NCI-H187 (cell line): ENCODE measurements at regions not wholly inside any gene's neighbourhood (a gene's known extent, or its start where the extent isn't known, plus 50 kb on each side); places are given as distances from the start of the nearest gene placed in this dataset.

Experiments used
- DNase-seq, 2 experiments: peaks; one replicate each; lab custom pipeline; 2025; lab: John Stamatoyannopoulos, UW

GRCh38 chr7:131186816-131187215 lies 140.9 kb upstream of the MKLN1 start:
- DNase-seq: no peak

DNA sequence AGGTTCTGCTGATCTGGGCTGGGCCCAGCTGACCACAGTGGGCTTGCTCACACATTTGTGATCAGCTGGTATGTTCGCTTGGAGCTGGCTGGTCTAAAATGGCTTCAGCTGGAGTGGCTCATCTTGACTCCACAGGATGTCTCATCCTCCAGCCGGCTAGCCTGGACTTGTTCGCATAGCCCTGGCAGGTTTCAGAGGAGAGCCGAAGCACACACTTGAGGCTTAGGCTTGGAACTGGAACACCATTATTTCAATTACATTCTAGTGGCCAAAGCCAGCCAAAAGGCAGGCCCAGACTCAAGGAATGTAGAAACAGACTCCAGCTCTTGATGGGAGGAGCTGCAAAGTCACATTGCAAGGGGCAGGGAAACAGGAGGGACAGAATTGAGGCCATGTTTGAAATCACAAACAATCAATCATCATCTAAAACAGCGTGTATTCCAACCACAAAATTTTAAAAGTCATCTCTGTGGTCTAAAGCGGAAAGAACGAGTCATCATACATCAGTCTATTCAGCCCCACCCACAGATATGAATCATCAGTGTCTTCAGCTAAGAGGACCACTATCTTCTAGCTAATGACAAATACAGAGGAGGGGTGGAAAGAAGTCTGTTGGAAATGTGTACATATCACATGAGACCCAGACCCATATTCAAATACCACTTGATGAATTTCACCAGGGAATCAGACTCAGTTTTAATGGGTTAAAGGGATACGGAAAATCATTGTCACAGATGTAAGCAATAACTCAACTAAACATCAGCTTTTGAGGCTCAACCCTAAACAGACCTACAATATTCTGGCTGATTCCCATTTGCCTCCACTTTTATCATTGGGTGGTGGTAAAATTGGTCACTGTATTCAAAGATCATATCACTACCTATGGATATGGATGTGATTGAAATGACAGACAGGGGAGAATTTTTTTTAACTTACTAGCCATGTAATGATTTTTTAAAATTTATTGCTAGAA lies 139.0 kb upstream of the MKLN1 start:
- peak; percentile 19 to 48 for DNase-seq

DNA sequence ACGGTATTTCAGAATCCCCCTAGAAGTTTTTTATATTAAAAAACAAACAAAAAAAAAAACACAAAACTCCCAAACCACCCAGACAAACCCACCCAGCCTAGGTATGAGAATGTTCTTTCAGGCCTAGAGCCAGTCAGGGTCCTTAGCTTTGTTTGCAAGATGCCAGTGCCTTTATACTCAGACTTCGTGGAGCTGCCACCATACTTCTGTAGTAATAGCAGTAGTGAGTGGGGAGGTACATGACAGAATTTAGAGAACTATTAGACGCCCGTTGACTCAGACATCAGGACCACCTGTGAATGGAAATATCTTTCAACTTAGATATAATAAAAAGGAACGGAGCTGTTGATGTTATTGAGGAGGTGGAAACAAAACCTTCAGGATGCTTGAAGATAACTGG lies 138.2 kb upstream of the MKLN1 start:
- no peak for DNase-seq

DNA sequence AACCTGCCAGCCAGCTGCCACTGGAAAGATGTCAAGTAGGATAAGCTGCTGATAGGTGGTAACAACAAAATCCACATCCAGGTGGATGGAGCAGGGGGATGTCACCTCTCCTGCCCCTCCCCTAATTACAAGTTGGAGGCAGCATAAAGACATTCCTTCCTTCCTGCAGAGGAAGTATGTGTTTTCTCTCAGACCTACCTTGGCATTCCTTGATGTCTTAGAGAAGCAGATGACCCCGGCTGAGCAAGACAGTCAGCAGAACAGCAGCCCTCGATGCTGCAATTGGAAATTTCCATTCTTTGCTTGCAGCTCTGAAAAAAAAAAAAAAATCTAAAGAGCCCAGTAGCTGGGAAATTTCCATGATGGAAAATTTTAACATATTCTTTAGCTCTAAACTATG lies 137.5 kb upstream of the MKLN1 start:
- DNase-seq: no peak

- DNase-seq: no peak
These were observed 137.1 kb upstream of the MKLN1 start for GRCh38 chr7:131190581-131190980.

DNA sequence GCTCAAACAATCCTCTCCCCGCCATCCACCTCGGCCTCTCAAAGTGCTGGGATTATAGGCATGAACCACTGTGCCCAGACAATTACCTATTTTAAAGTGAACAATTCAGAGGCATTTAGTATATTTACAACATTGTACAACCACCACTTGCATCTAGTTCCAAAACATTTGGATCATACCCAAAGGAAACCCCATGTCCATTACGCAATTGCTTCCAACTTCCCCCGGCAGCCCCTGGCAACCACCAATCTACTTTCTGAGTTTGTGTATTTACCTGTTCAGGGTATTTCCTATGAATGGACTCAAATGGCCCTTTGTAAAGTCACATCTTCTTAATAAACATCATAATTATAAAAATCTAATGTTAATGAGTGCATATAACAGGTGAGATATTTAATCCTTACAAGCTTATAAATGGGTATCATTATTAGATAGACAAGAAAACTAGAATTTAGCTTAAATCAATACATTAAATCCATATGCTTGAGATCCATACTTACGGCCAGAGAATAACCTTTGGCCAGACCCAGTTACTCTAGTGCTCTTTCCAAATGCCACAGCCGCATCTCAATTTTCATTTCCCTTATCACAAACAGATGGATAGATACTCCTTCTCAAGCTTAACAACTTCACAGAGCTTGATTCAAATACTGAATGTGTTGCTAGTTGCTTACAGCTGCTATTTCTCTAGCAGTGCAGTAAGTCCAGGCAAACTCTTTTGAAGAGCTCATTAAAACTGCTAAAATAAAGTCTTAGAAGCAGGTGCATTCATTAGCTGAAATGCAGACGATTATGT lies 133.4 kb upstream of the MKLN1 start:
- DNase-seq: no peak

DNA sequence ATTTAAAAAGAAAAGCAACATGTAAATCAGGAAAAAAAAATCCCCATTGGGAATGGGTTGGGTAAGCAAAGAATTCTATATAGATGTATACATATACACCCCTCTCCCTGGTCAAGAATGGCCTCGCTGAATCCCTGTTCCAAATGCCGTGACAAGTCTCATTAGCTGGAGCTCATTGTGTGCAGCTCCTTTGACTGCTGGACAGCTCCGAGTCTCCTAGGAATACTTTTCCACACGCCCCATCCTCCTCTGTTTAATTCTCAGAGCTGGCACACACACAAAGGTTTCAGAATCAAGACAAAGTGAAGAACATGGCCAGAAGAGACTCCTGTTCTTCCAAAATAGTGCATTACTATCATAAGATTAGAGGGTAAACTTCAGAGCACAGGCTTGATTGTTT lies 130.9 kb upstream of the MKLN1 start:
- DNase-seq: peak in 1 of 2 experiments; percentile 30

DNA sequence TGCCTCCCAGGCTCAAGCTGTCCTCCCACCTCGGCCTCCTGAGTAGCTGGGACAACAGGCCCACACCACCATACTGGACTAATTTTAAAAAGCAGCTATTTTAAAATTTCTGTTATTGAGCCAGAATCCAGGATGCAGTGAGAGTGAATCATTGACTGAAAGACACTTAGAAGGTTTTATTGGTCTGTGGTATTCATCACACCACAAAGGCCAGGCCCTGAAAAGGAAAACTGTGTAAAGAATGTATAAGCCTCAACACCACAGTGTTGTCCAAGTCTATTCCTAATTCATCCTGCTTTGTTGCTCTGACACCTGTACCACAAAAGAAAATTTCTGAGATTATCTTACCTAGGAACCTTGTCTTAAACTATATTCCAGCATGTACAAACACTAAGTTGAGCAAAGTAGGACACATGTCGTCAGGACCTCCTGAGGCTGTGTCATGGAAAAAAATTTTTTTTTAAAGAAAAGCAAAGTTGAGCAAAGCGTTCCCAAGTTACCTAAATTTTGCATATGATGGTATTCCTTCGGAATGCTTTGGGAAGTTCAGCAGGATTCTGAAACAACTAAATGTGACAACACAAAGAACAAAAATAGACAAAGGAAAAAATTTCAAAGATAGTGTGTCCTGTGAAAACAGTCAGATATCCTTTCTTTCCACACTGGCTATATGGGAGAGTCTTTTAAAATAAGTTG lies 129.6 kb upstream of the MKLN1 start:
- DNase-seq: no peak

- DNase-seq: no peak
These were observed 125.2 kb upstream of the MKLN1 start for GRCh38 chr7:131202451-131202850.

- DNase-seq: no peak
These were observed 124.2 kb upstream of the MKLN1 start for GRCh38 chr7:131203291-131203976.

DNA sequence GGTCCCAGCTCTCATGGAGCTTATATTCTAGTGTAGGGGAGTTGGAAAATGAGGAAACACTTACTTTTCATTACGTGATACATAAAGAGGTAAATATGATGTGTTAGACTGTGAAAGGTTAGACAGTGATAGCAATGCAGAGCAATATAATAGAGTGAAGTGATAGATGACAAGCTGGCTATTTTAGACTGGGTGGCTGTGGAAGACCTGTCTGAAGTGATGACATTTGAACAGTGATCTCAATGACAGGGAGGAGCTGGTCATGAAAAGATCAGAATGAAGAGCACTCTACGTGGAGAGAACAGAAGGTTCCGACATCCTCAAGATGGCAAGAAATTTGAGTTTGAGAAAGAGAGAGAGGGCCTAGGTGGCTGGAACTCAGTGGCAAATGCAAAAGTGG lies 118.9 kb upstream of the MKLN1 start:
- DNase-seq: no peak

DNA sequence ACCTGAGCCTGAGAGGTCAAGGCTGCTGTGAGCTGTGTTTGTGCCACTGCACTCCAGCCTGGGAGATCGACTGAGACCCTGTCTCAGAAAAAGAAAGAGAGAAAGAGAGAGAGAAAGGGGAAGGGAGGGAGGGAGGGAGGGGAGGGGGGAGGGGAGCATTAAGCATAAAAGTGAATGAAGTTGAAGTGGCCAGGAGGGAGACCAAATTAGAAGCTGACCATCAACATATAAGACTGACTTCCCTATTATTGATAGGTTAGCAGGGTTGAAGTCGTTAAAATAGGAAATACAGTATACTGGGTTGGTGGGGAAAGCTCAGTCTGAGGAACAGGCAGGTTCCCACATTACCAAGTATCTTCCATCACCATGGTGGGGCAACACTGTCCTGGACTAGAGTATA lies 117.1 kb upstream of the MKLN1 start:
- no peak for DNase-seq

DNA sequence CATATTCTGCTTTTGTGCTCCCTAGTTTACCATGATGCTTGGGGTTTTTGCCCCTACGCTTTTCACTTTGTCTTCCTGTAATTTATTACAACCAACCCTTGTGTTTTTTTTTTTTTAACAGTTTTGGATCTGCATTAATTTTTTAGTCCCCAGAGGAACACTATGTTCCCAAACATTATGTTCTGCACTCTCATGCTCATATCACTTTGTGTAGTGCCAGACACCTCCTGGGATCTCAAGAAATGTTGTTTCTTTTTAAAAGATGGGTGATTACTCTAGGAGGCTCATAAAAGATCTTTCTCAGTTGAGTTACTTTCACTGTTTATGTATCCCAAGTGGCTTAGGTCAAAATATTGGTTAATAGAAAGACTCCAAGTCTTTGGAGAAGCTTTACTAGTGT lies 116.2 kb upstream of the MKLN1 start:
- no peak for DNase-seq

- no peak for DNase-seq
These were observed 115.6 kb upstream of the MKLN1 start for GRCh38 chr7:131212114-131212513.

- no peak for DNase-seq
These were observed 108.9 kb upstream of the MKLN1 start for GRCh38 chr7:131218727-131219128.

DNA sequence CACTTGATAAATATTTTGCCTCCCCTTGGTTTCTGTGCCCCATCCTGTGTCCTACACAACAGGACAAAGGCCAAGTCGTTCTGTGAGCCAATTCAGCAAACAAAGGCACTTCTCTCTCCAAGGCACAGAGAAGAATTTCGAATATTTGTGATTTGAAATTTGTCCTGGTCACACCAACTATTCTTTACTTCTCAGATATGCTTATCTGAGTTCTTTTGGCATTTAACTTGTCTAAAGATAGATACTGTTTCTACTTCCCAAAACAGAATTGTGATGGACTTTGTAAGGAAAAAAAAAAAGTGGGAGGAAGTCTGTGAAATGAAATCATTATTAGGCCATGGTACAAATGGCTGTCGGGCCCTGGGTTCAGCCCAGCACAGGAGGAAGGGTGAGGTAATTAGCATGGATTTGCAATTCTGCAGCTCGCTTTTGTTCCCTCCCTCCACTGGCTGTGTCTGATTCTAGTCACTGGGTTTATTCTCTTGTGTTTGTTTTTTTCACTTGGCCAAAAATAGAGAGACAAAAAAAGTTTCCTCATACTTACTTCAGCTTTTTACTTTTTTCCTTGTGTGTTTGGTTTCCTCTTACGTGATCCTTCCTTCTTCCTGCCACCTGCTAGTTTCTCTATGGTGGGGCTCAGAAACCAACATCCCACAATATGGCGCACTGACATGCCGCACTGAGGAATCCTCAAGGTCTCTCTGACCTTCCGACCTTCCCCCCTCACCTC lies 108.2 kb upstream of the MKLN1 start:
- DNase-seq: no peak

DNA sequence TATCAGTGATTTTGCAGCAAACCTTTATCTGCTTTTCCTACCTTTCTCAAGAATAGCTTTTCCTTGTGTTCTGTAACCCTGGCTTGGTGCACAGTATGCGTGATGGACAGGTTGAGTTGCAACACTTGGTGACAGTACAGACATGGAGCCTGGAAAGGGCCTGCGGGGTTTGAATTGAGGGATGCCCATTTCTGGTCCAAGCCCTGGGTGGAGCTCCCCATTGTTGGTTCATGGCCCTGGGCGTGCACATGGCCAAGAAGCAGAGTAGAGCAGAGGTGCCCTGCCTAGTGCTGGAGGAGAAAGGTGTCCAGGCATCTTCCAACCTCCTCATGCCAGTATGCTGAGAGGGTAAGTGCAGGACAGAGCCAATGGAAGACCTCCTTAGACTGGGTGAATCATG lies 106.6 kb upstream of the MKLN1 start:
- no peak for DNase-seq

DNA sequence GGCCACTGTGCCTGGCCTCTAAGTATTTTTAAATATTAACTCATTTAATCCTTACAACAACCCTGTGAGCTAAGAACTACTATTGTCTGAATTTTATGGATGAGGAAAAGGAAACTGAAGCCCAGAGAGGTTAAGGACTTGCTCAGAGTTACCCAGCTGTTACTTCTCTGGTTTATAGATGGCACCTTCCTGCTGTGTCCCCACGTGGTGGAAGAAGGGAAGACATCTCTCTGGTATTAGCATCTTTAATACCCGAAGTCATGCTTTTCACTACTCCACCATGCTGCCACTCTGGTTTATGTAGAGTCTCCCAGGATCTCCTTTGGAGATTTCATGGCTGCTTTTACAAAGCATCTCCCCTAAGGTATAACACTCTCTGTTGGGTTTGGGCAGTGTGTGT lies 105.5 kb upstream of the MKLN1 start:
- no peak for DNase-seq

DNA sequence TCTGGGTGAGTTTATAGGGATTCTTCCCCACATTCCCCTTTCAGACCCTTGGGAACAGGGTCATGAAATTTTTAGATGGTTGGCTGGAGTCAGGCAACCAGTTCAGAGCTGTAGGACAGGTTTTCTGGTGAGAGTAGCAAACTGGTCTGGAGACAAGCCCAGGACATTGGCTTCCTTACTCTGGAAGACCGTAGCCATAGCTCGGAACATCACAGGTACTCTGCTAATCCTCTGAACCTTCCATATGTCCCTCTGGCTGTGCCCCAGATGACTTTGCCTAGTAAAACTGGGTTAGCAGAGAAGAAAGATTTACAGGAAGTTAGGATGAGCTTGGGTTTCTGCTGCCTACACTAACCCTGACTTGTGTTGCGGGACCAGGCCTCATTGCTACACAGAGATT lies 104.5 kb upstream of the MKLN1 start:
- DNase-seq: no peak

GRCh38 chr7:131224996-131225395 lies 102.7 kb upstream of the MKLN1 start:
- DNase-seq: no peak
